HepG2 (cell line): ENCODE measurements at regions not wholly inside any gene's neighbourhood (a gene's known extent, or its start where the extent isn't known, plus 50 kb on each side); places are given as distances from the start of the nearest gene placed in this dataset.

ENCODE experiments used
- GPBP1L1 ChIP-seq: sonication (generic); formaldehyde crosslinking; IDR thresholded peaks from 2 replicates; pipeline ENCODE4 v1.5.0; 2020; ENCODE audit warnings: mild to moderate bottlenecking, missing genetic modification reagents
- IKZF4 ChIP-seq: sonication (generic); formaldehyde crosslinking; IDR thresholded peaks from 2 replicates; pipeline ENCODE4 v1.5.1; 2020; ENCODE audit warnings: borderline replicate concordance, mild to moderate bottlenecking, low read depth, missing genetic modification reagents; ENCODE audit errors: not compliant biosample characterization
- MEIS2 ChIP-seq: sonication (generic); formaldehyde crosslinking; IDR thresholded peaks from 2 replicates; pipeline ENCODE4 v1.9.0; 2021; ENCODE audit warnings: mild to moderate bottlenecking, missing genetic modification reagents
- ZBTB20 ChIP-seq: sonication (generic); formaldehyde crosslinking; IDR thresholded peaks from 2 replicates; pipeline ENCODE4 v1.8.1; 2023; ENCODE audit warnings: missing genetic modification reagents, low read depth, mild to moderate bottlenecking, borderline replicate concordance
- ZNF253 ChIP-seq: sonication (generic); formaldehyde crosslinking; IDR thresholded peaks from 2 replicates; pipeline ENCODE4 v1.8.0; 2022; ENCODE audit warnings: mild to moderate bottlenecking, missing genetic modification reagents, borderline replicate concordance
- ZSCAN20 ChIP-seq: sonication (generic); formaldehyde crosslinking; IDR thresholded peaks from 2 replicates; pipeline ENCODE4 v1.4.0; 2020; ENCODE audit warnings: missing genetic modification reagents, mild to moderate bottlenecking, borderline replicate concordance
- TF ChIP-seq, protein P1 (sequence below): sonication (generic); formaldehyde crosslinking; IDR thresholded peaks from 2 replicates; pipeline ENCODE4 v1.4.0; 2020; ENCODE audit warnings: missing genetic modification reagents
- TF ChIP-seq, protein P2 (sequence below): sonication (generic); formaldehyde crosslinking; IDR thresholded peaks from 2 replicates; pipeline ENCODE4 v1.5.0; 2020; ENCODE audit warnings: mild to moderate bottlenecking, missing genetic modification reagents, moderate library complexity

GRCh38 chr4:104818579-104818978 is 323.9 kb upstream of the CXXC4 start:
- TF ChIP-seq, protein P1, sequence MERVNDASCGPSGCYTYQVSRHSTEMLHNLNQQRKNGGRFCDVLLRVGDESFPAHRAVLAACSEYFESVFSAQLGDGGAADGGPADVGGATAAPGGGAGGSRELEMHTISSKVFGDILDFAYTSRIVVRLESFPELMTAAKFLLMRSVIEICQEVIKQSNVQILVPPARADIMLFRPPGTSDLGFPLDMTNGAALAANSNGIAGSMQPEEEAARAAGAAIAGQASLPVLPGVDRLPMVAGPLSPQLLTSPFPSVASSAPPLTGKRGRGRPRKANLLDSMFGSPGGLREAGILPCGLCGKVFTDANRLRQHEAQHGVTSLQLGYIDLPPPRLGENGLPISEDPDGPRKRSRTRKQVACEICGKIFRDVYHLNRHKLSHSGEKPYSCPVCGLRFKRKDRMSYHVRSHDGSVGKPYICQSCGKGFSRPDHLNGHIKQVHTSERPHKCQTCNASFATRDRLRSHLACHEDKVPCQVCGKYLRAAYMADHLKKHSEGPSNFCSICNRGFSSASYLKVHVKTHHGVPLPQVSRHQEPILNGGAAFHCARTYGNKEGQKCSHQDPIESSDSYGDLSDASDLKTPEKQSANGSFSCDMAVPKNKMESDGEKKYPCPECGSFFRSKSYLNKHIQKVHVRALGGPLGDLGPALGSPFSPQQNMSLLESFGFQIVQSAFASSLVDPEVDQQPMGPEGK (CRISPR knock-in tag) = no peak
- TF ChIP-seq GPBP1L1 (CRISPR knock-in tag) = no peak
- no peak for TF ChIP-seq ZNF253
- TF ChIP-seq, protein P2, sequence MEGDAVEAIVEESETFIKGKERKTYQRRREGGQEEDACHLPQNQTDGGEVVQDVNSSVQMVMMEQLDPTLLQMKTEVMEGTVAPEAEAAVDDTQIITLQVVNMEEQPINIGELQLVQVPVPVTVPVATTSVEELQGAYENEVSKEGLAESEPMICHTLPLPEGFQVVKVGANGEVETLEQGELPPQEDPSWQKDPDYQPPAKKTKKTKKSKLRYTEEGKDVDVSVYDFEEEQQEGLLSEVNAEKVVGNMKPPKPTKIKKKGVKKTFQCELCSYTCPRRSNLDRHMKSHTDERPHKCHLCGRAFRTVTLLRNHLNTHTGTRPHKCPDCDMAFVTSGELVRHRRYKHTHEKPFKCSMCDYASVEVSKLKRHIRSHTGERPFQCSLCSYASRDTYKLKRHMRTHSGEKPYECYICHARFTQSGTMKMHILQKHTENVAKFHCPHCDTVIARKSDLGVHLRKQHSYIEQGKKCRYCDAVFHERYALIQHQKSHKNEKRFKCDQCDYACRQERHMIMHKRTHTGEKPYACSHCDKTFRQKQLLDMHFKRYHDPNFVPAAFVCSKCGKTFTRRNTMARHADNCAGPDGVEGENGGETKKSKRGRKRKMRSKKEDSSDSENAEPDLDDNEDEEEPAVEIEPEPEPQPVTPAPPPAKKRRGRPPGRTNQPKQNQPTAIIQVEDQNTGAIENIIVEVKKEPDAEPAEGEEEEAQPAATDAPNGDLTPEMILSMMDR = no peak
- no peak for TF ChIP-seq MEIS2
- TF ChIP-seq ZBTB20 (CRISPR knock-in tag) = no peak
- TF ChIP-seq ZSCAN20 = no peak
- TF ChIP-seq IKZF4 (CRISPR knock-in tag) = no peak
